ENCODE measurements at regions not wholly inside any gene's neighbourhood (a gene's known extent, or its start where the extent isn't known, plus 50 kb on each side); places are given as distances from the start of the nearest gene placed in this dataset.

- Mint-ChIP-seq H3K36me3 (ENCODE audit: low read depth) (no peaks in the 10 kb centered on the region), H3K4me3 (no peak overlapping the region), H3K9me3 (no peaks in the 10 kb centered on the region), H3K27ac (no peak overlapping the region), H3K4me1 (peaks cover 1% of the 10 kb centered on the region), H3K27me3 (ENCODE audit: insufficient read depth) (peaks cover 2% of the 10 kb centered on the region)
- 64 to 85% methylated on average over 7 to 12 of the region's 12 CpGs for WGBS, 2 experiments (ENCODE audit: insufficient coverage in 1 of 2, insufficient read length in 1 of 2)
- H3K9me3 ChIP-seq (ENCODE audit: control insufficient read depth, low read length): no peaks in the 10 kb centered on the region
- no peaks in the 10 kb centered on the region for H3K36me3 ChIP-seq (ENCODE audit: control insufficient read depth, insufficient read depth, low read length)
- DNase-seq: peak; percentile 47
- H3K4me3 ChIP-seq (ENCODE audit: low read length): no peak overlapping the region
- no peak overlapping the region for H3K9ac ChIP-seq (ENCODE audit: extremely low read depth, low read length, poor library complexity, severe bottlenecking)
- no peaks in the 10 kb centered on the region for H3K27me3 ChIP-seq (ENCODE audit: control insufficient read depth, insufficient read depth, low read length, poor library complexity, severe bottlenecking)
- no peaks in the 10 kb centered on the region for H3K4me1 ChIP-seq (ENCODE audit: control insufficient read depth, insufficient read depth, low read length)
- H3K27ac ChIP-seq (ENCODE audit: low read depth, low read length): no peak overlapping the region
- TF ChIP-seq, protein P1, sequence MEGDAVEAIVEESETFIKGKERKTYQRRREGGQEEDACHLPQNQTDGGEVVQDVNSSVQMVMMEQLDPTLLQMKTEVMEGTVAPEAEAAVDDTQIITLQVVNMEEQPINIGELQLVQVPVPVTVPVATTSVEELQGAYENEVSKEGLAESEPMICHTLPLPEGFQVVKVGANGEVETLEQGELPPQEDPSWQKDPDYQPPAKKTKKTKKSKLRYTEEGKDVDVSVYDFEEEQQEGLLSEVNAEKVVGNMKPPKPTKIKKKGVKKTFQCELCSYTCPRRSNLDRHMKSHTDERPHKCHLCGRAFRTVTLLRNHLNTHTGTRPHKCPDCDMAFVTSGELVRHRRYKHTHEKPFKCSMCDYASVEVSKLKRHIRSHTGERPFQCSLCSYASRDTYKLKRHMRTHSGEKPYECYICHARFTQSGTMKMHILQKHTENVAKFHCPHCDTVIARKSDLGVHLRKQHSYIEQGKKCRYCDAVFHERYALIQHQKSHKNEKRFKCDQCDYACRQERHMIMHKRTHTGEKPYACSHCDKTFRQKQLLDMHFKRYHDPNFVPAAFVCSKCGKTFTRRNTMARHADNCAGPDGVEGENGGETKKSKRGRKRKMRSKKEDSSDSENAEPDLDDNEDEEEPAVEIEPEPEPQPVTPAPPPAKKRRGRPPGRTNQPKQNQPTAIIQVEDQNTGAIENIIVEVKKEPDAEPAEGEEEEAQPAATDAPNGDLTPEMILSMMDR (conservative IDR thresholded peaks at IDR 0.05): no peak
These were observed 91.1 kb downstream of the BARX1 start for GRCh38 chr9:93864032-93864431.

- TF ChIP-seq, protein P1 (conservative IDR thresholded peaks at IDR 0.05): no peak
- Histone ChIP-seq H3K36me3 (ENCODE audit: control insufficient read depth, insufficient read depth, low read length) (no peaks in the 10 kb centered on the region), H3K4me1 (ENCODE audit: control insufficient read depth, insufficient read depth, low read length) (no peaks in the 10 kb centered on the region), H3K27ac (ENCODE audit: low read depth, low read length) (no peak overlapping the region), H3K9me3 (ENCODE audit: control insufficient read depth, low read length) (no peaks in the 10 kb centered on the region), H3K4me3 (ENCODE audit: low read length) (no peak overlapping the region), H3K27me3 (ENCODE audit: control insufficient read depth, insufficient read depth, low read length, poor library complexity, severe bottlenecking) (no peaks in the 10 kb centered on the region), H3K9ac (ENCODE audit: extremely low read depth, low read length, poor library complexity, severe bottlenecking) (no peak overlapping the region)
- Mint-ChIP-seq H3K27ac (no peak overlapping the region), H3K4me3 (no peak overlapping the region), H3K27me3 (ENCODE audit: insufficient read depth) (peaks cover 2% of the 10 kb centered on the region), H3K4me1 (no peaks in the 10 kb centered on the region), H3K36me3 (ENCODE audit: low read depth) (no peaks in the 10 kb centered on the region), H3K9me3 (no peaks in the 10 kb centered on the region)
- 93% methylated on average over 4 to 6 of the region's 7 CpGs for WGBS, 2 experiments (ENCODE audit: insufficient coverage in 1 of 2, insufficient read length in 1 of 2)
- DNase-seq: peak; percentile 34
These were observed 92.1 kb downstream of the BARX1 start for GRCh38 chr9:93862877-93863545.

GRCh38 chr9:93861736-93862358 is 93.3 kb downstream of the BARX1 start:
- Histone ChIP-seq H3K9ac (ENCODE audit: extremely low read depth, low read length, poor library complexity, severe bottlenecking) (no peak overlapping the region), H3K4me3 (ENCODE audit: low read length) (no peak overlapping the region), H3K9me3 (ENCODE audit: control insufficient read depth, low read length) (no peaks in the 10 kb centered on the region), H3K27me3 (ENCODE audit: control insufficient read depth, insufficient read depth, low read length, poor library complexity, severe bottlenecking) (no peaks in the 10 kb centered on the region), H3K4me1 (ENCODE audit: control insufficient read depth, insufficient read depth, low read length) (no peaks in the 10 kb centered on the region), H3K27ac (ENCODE audit: low read depth, low read length) (no peak overlapping the region), H3K36me3 (ENCODE audit: control insufficient read depth, insufficient read depth, low read length) (no peaks in the 10 kb centered on the region)
- H3K9me3 Mint-ChIP-seq: no peaks in the 10 kb centered on the region
- TF ChIP-seq, protein P1 (conservative IDR thresholded peaks at IDR 0.05): peak; percentile 65
- H3K4me3 Mint-ChIP-seq: no peak overlapping the region
- peak; percentile 75 for DNase-seq
- 90 to 93% methylated on average over 2 to 5 of the region's 5 CpGs for WGBS, 2 experiments (ENCODE audit: insufficient coverage in 1 of 2, insufficient read length in 1 of 2)
- H3K4me1 Mint-ChIP-seq: no peaks in the 10 kb centered on the region
- peaks cover 2% of the 10 kb centered on the region for H3K27me3 Mint-ChIP-seq (ENCODE audit: insufficient read depth)
- H3K27ac Mint-ChIP-seq: no peak overlapping the region
- H3K36me3 Mint-ChIP-seq (ENCODE audit: low read depth): no peaks in the 10 kb centered on the region
